Osteoblast (primary cell): ENCODE measurements at regions not wholly inside any gene's neighbourhood (a gene's known extent, or its start where the extent isn't known, plus 50 kb on each side); places are given as distances from the start of the nearest gene placed in this dataset.

ENCODE experiments used
- DNase-seq: peaks from one replicate; pipeline ENCODE4 v3.0.0; 2011; ENCODE audit warnings: low spot score, mixed read lengths; ENCODE audit not compliant: insufficient read length; ENCODE audit errors: missing footprints
- H2AFZ ChIP-seq: 2 replicates; pipeline ENCODE4 v1.6.0; 2011; ENCODE audit warnings: mild to moderate bottlenecking, low read length
- H3K27ac ChIP-seq: 2 replicates; pipeline ENCODE4 v1.5.1; 2011; ENCODE audit warnings: mild to moderate bottlenecking, low read depth, low read length, moderate library complexity
- H3K27me3 ChIP-seq: 2 replicates; pipeline ENCODE4 v1.6.0; 2012; ENCODE audit warnings: mild to moderate bottlenecking, control low read depth, inconsistent platforms, low read length, moderate library complexity; ENCODE audit not compliant: insufficient read depth
- H3K36me3 ChIP-seq: 2 replicates; pipeline ENCODE4 v1.5.1; 2011; ENCODE audit warnings: mild to moderate bottlenecking, low read length, control low read depth, moderate library complexity; ENCODE audit not compliant: insufficient read depth
- H3K4me1 ChIP-seq: 2 replicates; pipeline ENCODE4 v1.5.1; 2011; ENCODE audit warnings: mild to moderate bottlenecking, low read length, control low read depth, moderate library complexity; ENCODE audit not compliant: insufficient read depth
- H3K4me2 ChIP-seq: 2 replicates; pipeline ENCODE4 v1.6.0; 2011; ENCODE audit warnings: mild to moderate bottlenecking, low read length; ENCODE audit not compliant: insufficient read depth
- H3K4me3 ChIP-seq: fragments of 200-600 bp; sonication (generic); 3 replicates; pipeline ENCODE4 v1.5.1; 2012; ENCODE audit warnings: mild to moderate bottlenecking, low read length, inconsistent platforms; ENCODE audit not compliant: insufficient read depth
- H3K79me2 ChIP-seq: 2 replicates; pipeline ENCODE4 v1.6.0; 2012; ENCODE audit warnings: mild to moderate bottlenecking, low read length, control low read depth, inconsistent platforms; ENCODE audit not compliant: insufficient read depth
- H3K9me3 ChIP-seq: 2 replicates; pipeline ENCODE4 v1.5.1; 2011; ENCODE audit warnings: low read depth, low read length, control low read depth
- H4K20me1 ChIP-seq: 2 replicates; pipeline ENCODE4 v1.6.0; 2012; ENCODE audit warnings: mild to moderate bottlenecking, low read length, control low read depth; ENCODE audit not compliant: insufficient read depth
- TF ChIP-seq, protein P1 (sequence below): IDR thresholded peaks from 2 replicates; pipeline ENCODE4 v1.5.1; 2011; ENCODE audit warnings: mild to moderate bottlenecking, low read depth, low read length, moderate library complexity; ENCODE audit errors: extremely low read depth

DNA sequence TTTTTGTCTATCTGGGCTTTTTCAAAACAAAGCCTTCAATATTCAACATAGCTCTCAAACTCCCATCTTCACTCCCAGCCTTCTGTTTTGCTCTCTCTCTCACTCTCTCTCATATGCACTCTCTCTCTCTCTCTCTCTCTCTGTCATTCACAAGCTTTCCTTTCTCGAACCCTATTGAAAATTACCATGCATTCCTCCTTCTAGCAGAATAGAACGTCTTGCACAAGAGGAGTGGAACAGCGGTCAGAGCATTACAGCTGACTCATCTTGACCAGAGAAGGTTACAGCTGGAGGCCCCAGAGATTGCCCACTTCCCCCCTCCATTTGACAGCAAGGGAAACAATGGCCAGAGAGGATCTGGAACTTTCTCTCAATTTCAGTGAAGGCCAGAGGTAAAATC, 51.0 kb upstream of the LIFR start:
- H3K27ac ChIP-seq: peak overlapping the region; percentile 36
- no peak overlapping the region for H2AFZ ChIP-seq

DNA sequence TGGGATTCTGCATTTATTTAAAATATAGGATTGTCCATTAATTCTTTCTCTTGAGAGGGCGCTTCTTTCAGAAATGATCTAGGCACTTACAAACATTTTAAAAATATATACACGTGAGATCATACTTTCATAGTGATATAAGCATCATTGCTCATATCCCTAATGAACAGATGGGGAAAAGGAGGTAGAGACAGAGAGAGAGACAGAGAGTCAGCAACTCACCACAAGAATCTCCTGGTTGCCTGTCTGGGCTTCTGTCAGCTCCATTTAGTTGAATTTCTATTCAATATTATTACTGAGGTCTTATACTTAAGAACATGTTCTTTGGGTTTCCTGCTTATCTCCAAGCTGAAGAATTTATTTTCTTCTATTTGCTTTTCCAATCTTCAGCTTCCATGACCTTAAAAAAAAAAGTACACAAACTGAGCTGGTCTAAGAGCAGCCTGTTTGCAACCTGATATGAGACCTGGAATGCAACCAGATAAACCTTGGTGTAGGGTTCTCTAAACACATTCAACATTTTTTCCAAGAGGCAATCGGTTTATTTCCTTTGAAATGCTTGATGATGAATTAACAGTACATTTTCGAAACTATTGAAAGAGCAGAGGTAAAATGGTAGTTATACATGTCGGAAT, 51.6 kb upstream of the LIFR start:
- no peaks in the 10 kb centered on the region for H4K20me1 ChIP-seq
- H3K79me2 ChIP-seq: no peaks in the 10 kb centered on the region
- H3K36me3 ChIP-seq: no peaks in the 10 kb centered on the region
- H2AFZ ChIP-seq: no peak overlapping the region
- H3K27ac ChIP-seq: peak overlapping the region; percentile 36
- TF ChIP-seq, protein P1, sequence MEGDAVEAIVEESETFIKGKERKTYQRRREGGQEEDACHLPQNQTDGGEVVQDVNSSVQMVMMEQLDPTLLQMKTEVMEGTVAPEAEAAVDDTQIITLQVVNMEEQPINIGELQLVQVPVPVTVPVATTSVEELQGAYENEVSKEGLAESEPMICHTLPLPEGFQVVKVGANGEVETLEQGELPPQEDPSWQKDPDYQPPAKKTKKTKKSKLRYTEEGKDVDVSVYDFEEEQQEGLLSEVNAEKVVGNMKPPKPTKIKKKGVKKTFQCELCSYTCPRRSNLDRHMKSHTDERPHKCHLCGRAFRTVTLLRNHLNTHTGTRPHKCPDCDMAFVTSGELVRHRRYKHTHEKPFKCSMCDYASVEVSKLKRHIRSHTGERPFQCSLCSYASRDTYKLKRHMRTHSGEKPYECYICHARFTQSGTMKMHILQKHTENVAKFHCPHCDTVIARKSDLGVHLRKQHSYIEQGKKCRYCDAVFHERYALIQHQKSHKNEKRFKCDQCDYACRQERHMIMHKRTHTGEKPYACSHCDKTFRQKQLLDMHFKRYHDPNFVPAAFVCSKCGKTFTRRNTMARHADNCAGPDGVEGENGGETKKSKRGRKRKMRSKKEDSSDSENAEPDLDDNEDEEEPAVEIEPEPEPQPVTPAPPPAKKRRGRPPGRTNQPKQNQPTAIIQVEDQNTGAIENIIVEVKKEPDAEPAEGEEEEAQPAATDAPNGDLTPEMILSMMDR: no peak
- H3K27me3 ChIP-seq: no peaks in the 10 kb centered on the region
- H3K9me3 ChIP-seq: no peaks in the 10 kb centered on the region
- peak; percentile 15 for DNase-seq
- peaks cover 27% of the 10 kb centered on the region for H3K4me1 ChIP-seq
- no peak overlapping the region for H3K4me3 ChIP-seq
- peak overlapping the region; percentile 41 for H3K4me2 ChIP-seq

More for the DNA sequence above, 51.0 kb upstream of the LIFR start:
- Histone ChIP-seq H3K4me3 (no peak overlapping the region), H3K4me1 (peaks cover 27% of the 10 kb centered on the region), H3K4me2 (peak overlapping the region; percentile 41), H4K20me1 (no peaks in the 10 kb centered on the region), H3K36me3 (no peaks in the 10 kb centered on the region), H3K9me3 (no peaks in the 10 kb centered on the region), H3K79me2 (no peaks in the 10 kb centered on the region), H3K27me3 (no peaks in the 10 kb centered on the region)
- TF ChIP-seq, protein P1: no peak
- peak; percentile 58 for DNase-seq

- H2AFZ ChIP-seq: no peak overlapping the region
- no peaks in the 10 kb centered on the region for H3K9me3 ChIP-seq
- H3K79me2 ChIP-seq: no peaks in the 10 kb centered on the region
- TF ChIP-seq, protein P1: no peak
- no peak overlapping the region for H3K27ac ChIP-seq
- H3K4me2 ChIP-seq: no peak overlapping the region
- no peak for DNase-seq
- H3K4me1 ChIP-seq: peaks cover 20% of the 10 kb centered on the region
- no peak overlapping the region for H3K4me3 ChIP-seq
- no peaks in the 10 kb centered on the region for H3K36me3 ChIP-seq
- H3K27me3 ChIP-seq: no peaks in the 10 kb centered on the region
- H4K20me1 ChIP-seq: no peaks in the 10 kb centered on the region
These were observed 52.4 kb upstream of the LIFR start for GRCh38 chr5:38608874-38609273.

DNA sequence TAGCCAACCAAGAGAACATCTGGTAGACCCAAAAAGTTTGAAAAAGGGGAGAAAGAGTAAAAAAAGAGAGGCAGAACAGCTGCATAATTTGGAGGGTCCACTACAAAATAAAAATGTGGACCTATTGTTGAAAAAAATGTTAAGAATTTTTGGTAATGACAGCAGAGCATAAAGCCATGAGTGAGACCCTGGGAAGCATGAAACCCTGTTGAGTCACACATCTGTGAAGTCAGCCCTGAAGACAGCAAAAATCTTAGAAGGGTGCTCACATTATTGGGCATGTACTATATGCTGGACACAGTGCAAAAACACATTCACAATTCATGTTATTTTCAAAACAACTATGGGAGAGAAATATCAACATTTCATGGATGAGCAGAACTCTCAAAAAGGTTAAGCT, 56.4 kb upstream of the LIFR start:
- Histone ChIP-seq H4K20me1 (no peaks in the 10 kb centered on the region), H3K9me3 (no peaks in the 10 kb centered on the region), H3K4me3 (no peak overlapping the region), H3K36me3 (no peaks in the 10 kb centered on the region), H3K4me1 (peaks cover 7% of the 10 kb centered on the region), H3K27me3 (peaks cover 3% of the 10 kb centered on the region), H3K4me2 (no peak overlapping the region), H2AFZ (no peak overlapping the region), H3K79me2 (no peaks in the 10 kb centered on the region), H3K27ac (no peak overlapping the region)
- TF ChIP-seq, protein P1: no peak
- no peak for DNase-seq
